HG03378 (cell line): ENCODE measurements at regions not wholly inside any gene's neighbourhood (a gene's known extent, or its start where the extent isn't known, plus 50 kb on each side); places are given as distances from the start of the nearest gene placed in this dataset.
"Not testable (repeated sequence)": the region's sequence is repeated elsewhere in the genome, so short reads cannot be mapped to it uniquely, and the experiment has no call there.

Experiments used
- ATAC-seq: cut with Tn5 transposase; IDR thresholded peaks from one replicate; pipeline ENCODE4 v1.9.1; 2021; ENCODE audit warnings: mild to moderate bottlenecking, moderate library complexity; ENCODE audit not compliant: unreplicated experiment

DNA sequence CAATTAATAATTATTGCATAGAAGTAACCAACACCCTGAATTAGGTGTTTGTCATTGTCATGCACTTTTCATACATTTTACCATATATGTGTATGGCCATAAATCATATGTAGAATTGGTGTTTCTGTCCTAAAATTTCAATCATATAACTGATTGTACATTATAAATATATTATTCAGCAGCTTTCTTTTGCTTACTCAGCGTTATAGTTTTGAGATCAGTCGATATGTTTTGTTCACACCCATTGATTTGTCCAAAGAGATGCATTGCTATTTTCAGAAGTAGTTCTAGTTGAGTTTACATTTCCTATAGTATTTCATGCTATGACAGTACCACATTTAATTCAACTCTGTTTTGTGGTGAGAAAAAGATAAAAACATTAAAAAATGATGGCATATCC lies 50.5 kb upstream of the PARP4 start:
- ATAC-seq = no peak

DNA sequence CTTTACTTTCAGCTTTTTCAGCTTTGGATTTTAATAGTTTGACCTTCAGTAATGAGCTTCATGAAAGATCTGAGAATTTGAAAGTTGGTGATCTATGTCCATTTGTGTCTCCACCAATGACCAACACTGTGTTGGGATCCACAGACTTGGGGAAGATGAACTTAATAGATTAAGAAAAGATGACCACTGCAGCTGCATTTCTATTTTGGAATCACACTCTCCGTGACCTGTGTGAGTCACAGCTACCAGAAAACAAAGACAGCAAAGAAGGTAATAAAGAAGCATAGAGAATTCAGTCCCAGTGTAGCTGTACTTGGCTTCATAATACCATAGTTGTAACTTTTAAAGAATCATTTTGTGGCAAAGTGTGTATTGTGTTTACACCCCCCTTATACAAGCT lies 51.4 kb upstream of the PARP4 start:
- ATAC-seq = not testable (repeated sequence)

DNA sequence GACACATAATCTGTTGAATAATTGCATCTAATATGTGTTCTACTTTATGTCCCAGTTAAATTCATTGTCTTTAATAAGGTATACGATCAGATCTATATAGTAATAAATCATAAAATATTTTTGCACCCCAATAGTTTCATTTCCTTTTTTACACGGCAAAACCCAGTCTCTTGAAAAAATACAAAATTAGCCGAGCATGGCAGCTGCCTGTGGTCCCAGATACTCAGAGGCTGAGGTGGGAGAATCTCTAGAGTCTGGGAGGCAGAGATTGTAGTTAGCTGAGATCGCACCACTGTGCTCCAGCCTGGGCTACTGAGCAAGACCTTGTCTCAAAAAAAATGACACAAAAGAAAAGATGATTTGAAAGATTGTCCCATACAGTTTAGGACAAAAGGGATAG lies 52.3 kb upstream of the PARP4 start:
- ATAC-seq = peak; percentile 57

DNA sequence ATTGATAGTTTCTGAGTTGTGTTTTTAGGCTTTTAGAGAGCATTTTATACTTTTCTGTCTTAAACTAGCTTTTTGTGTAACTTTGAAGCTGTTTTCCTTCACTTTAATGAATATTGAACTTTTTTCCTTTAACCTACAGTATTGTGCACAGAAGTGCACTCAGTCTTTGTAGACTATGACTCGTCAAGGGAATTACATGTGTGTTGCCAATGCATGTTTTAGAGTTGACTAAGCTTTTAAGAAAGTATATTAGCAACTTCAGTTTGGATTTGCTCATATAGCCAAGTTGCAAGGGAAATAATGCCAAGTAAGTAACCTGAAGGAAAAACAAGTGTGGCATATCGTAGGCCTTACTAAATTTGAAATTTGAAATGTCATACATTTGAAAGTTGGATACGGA lies 55.0 kb upstream of the PARP4 start:
- ATAC-seq = not testable (repeated sequence)

DNA sequence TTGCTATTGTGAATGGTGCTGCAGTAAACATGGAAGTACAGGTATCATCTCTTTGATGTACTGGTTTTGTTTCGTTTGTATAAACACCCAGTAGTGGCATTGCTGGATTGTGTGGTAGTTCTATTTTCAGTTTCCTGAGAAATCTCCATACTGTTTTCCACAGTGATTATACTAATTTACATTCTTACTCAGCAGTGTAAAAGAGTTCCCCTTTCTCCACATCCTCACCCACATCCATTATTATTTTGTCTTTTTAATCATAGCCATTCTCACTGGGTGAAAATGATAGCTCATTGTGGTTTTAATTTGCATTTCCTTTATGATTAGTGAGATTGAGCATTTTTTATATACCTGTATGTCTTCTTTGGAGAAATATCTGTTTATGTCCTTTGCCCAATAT lies 62.3 kb upstream of the PARP4 start:
- ATAC-seq = no peak

DNA sequence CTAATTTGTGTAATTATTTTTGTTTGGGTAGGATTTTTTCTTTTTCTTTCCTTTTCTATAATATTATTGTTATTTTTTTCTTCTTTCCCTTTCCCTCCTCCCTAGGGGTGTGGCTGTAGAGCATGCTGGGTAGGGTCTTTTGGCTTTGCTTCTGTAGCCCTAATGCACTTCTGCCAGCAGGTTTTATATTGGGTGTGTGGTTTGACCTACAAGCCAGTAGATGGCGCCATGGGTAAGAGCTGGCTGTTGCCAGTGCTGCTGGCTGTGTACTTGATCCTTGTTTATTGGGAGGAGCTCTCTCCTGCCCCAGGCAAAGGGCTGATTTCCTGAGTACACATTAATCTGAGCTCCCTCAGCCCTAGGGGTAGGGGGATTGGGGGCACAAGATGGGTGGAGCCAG lies 67.7 kb upstream of the PARP4 start:
- ATAC-seq = not testable (repeated sequence)

DNA sequence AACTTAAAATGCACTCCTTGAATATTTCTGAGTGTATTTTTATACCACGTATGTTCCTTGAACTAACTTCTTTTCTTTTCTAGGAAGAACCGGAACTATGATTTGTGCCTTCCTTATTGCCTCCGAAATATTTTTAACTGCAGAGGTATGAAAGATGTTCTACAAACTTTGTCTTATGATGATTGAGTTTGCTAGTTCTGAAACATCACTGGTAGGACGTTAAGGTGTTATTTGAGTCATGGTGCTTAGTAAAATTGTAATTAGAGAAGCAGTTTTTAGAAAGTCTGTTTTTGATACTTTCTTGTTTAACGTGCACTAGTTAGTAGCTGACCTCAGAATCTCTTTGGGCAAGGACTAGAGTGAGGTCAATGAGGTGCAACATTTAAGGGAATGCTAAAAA lies 69.0 kb upstream of the PARP4 start:
- ATAC-seq = not testable (repeated sequence)

DNA sequence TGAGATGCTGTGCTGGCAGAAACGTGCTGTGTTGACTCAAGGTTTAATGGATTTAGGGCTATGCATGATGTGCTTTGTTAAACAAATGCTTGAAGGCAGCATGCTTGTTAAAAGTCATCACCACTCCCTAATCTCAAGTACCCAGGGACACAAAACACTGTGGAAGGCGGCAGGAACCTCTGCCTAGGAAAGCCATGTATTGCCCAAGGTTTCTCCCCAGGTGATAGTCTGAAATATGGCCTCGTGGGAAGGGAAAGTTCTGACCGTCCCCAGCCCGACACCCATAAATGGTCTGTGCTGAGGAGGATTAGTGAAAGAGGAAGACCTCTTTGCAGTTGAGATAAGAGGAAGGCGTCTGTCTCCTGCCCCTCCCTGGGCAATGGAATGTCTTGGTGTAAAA lies 79.1 kb upstream of the PARP4 start:
- ATAC-seq = not testable (repeated sequence)

DNA sequence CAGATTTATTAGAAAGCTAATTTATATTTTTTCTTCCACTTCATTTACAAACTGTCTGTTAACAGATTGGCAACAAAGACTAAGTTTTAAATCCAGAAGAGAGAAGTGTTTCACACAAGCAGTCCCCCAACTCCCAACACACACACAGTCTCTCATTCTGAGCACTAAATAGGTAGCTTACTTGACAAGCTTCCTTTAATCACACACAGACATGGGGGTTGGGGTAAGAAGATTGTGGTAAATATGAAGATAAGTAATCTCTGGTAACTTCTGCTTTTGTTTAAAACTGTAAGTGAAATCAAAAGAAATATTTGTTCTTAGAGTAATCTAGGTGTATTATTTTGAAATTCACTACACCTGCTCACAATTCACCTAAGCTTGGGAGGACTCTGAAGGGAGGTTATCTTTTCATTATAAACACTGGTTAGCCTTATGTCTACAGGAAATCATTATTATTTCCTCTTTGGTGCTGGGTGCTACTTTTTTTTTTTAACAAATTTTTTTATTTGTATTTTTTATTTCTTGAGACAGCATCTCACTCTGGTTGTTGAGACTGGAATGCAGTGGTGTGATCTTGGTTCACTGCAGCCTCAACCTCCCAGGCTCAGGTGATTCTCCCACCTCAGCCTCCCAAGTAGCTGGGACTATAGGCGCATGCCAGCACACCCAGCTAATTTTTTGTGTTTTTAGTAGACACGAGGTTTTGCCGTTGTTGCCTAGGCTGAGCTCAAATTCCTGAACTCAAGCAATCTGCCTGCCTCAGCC lies 82.1 kb upstream of the ATP12A start:
- not testable (repeated sequence) for ATAC-seq

DNA sequence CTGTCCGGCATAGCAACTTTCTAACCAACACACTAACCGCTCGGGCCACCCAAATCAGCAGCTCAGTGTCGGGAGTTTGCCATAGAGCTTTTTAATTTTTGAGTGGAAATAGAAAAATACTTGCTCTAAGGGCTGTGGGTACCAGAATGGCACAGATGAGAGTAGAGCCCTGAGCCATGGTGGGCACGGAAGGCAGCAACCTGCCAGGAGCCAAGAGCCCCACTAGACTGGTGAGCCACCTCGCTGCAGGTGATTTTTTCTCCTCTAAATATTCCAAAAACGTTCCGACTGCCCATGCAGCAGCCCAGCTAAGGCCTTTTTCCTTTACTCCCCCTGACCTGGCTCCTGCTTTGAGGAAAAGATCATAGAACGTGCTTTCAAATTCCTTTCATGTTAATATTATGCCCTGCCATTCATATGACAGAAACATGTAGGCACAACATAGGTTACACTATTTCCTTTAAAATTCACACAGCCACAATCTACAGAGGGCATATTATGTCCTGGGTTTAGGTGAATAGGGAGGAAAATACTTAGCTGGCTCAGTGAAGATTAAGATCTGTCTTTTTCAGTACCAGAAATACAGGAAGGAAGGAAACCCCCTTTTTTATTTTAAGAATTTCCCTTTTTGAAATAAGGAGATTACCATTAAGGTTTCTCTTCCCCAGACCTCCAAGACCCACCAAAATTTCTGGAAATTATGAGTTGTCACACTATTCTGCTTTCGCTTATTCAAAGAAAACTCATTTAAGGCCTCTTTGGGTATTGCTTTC lies 81.0 kb upstream of the ATP12A start:
- not testable (repeated sequence) for ATAC-seq

DNA sequence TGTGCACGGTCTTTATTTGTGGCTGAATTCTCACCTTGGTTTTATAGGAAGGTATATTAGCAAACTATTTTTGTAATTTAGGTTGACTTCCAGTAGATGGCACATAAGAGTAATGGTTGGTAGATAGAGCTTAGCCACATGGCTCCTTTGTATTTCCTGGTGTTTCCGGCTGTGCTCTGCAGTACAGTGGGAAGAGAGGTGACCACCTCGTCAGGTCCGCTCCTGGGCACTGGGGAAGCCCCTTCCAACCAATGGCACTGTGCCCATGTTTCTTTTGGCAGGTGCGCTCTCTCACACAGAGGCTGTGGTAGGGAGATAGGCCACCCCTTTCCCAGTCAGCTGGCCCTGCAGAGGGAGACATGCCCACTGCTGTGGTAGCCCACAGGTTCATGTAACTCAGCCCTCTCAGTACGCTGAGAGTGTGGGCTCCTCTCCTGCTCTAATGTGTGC lies 74.3 kb upstream of the ATP12A start:
- ATAC-seq = no peak

DNA sequence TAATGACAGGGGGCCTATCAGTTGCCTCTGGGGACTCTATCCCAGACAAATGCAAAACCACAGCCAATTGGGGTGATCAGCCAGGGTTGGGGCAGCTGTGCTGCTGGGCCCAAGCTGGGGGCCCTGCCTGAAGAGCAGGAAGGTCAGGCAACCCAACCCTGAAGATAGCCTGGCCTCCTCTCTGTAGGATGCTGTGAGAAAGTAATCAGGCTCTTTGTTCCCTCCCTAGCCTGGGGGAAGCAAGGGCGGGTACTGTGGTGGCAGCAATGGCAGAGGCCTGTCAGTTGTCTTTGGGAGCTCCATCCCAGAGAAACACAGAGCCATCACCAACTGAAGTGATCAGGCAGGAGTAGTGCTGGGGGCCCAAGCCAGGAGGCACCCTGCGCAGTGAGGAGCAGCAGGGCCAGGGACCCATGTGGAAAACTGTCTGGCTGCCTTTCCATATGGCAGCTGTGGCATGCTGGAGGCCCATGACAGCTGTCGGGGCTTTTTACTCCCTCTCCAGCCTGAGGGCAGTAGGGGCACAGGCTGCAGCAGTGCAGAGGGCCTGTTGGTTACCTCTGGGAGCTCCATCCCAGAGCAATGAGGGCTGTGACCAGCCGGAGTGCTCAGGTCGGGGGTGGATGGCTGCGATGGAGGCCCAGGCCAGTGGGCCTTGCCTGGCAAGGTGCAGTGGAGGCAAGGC lies 73.6 kb upstream of the ATP12A start:
- no peak for ATAC-seq

DNA sequence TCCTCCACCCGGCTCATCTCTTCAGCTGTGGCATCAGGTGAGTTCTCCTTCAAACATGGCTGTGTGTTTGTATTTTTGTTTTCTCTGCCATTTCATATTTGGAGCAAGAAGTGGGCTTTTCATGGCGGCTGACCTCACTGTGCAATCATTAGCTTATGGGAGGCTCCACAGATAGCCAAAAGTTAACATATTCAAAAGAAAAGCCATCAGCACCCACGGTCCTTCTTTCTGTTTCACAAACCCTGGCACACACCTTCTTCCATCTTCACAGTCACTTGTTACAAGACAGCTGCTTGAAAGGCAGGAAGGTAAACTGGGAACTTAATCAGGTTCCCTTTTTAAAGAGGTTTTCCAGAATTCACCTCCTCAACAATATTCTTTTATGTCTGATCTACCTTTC lies 69.3 kb upstream of the ATP12A start:
- no peak for ATAC-seq

DNA sequence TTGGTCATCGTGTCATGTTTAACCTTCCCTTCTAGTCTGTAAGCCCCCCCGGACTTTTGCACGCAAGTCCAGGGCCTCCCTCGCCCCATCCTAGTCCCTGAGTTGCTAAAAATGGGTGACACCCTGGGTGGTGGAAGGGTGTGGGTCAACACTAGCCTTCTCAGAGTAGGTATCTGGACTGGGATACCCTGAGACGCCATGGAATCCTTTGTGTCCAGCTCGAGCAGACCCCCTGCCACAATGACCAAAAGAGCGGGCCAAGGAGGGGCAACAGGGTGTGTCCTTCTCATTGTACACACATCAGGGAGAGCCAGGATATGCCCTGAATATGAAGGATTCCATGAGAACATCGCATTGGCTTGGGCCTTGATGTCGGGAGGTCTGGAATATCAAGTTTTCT lies 67.5 kb upstream of the ATP12A start:
- no peak for ATAC-seq

DNA sequence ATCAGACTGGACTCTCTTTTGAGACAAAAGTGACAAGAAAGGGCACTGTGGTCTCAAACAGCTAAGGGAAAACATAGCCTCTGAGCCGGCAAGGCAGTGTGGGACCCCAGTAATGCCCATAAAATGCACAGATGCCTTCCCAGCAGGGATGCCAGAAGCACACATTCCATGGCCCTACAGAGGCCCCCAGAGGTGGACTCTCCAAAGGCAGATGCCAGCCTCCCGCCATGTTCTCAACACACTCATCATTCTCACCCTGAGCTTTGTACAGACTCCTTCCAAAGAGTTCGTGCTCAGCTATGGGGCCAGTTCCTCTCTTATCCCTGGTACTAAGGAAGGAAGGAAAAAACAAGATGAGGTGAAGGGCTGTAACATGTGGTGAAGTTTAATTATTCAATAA lies 67.1 kb upstream of the ATP12A start:
- ATAC-seq = no peak

DNA sequence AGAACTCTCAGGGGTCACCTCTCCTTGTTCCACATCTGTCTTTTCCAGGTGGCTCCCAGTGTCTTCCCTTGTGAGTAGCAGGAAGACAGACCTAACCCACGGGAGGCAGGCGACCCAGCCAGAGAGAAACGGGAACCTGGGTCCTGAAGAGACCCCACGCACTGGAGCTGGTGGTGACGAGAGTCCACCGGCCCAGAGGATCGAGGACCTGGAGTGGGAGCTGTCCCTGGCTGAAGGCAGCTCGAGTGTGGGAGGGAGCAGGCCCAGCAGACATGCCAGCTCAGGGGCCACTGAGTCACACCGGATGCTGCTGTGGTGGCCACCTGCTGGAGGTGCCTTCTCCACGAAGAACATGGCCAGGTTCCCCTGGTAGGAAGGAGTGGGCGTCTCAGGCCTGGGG lies 66.5 kb upstream of the ATP12A start:
- no peak for ATAC-seq

DNA sequence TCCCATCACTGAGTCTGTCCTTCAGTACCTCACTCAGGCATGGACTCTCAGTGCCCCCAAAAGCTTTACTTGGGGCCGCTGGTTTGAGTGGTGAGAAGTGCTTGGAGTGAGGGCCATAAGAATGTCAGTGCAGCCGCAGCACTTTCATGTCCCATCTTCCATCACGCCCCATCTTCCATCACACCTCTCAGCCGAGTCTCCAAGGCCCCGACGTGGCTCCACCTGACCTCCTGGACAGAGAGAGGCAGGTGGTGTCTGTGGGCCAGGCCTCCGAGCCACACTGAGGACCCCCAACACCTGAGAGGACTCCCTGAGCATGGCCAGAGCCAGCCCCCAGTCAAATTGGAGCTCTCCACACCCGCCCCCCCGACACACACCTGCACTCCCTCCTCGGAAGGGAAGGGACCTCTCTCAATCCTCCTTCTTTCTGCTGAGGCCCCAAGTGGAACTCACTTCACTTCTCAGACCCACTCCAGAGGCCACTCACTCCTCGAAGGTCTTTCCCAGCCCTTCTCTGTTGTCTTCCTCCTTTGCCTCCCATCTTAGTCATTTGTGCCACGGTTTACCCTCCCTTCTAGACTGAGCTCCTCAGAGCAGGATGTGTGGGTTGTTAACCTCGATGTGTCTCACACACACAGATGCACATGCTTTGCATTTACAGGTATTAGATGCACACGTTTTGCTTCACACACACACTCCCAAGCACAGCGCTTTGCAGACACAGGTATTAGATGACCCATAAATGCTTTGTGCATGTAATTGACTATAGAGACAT lies 65.7 kb upstream of the ATP12A start:
- no peak for ATAC-seq

DNA sequence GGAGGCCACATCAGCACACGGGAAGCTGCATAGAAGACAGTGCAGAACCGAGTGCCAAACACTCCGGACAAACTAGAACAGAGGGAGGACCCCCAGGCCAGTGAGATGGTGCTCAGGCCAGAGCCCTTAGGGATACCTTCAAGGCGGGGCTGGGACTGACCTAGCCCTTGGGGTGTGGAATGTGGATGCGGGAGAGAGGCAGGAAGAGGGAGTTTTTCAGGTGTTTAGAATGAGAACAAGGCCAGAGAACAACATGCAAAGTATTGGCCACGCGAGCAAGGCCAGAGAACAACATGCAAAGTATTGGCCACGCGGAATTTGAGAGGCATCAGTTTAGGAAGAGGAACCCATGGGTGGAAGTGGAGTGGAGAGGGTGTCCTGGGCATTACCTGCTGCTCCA lies 65.1 kb upstream of the ATP12A start:
- ATAC-seq = no peak

DNA sequence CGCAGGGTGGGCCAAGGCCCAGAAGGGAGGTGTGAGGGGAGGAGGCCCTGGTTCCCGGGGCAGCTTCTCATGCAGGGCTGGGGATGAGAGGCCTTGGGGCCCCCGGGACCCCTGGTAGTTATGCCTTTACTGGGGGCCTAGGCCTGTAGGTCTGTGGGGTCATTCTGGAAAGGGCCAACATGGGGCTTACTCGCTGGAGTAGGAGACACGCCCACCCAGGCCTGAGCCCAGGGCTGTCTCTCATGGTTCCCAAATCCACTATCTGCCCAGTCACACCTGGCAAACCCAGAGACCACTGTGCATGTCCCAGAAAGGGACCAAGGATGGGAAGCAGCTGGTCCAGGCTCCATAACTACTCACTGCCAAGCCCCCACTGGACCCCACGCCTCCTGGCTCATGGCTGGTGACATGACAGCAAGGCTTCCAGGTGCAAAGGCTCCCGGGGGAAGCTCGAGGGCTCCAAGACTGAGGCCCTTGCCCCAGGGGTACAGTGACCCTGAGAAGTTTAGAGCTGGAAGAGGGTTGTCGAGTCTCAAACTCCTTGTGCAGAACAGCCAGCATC lies 64.2 kb upstream of the ATP12A start:
- ATAC-seq = no peak

DNA sequence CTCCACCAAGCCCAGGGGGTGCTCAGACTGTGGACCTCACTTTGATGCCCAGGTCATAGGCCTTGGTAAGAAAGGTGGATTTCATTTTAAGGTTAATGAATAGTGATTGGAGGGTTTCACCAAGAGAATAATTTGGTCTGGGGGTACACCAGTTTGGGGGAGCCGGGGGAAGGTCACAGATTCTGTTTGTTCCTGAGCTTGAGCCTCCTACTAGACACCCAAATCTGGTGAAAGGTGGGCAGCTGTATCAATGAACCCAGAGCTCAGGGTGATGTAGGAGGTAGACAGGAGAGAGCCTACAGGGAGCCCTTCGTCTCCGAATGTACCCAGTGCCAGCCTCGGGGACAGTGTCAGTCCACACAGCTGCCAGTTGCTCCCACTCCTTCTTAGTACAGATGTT lies 63.7 kb upstream of the ATP12A start:
- no peak for ATAC-seq
